Astrocyte of the spinal cord (primary cell): ENCODE measurements at regions not wholly inside any gene's neighbourhood (a gene's known extent, or its start where the extent isn't known, plus 50 kb on each side); places are given as distances from the start of the nearest gene placed in this dataset.

Source experiments
- DNase-seq: peaks from one replicate; pipeline ENCODE4 v3.0.0; 2011; ENCODE audit warnings: low read depth, low spot score
- H3K4me3 ChIP-seq: 2 replicates; pipeline ENCODE4 v1.5.1; 2011; ENCODE audit warnings: low read depth, mild to moderate bottlenecking, low read length, moderate library complexity
- in situ Hi-C: cut with HindIII; loops from 2 replicates; pipeline ENCODE4 v1.10.0; 2017; ENCODE audit warnings: low sequenced_read_pairs
- TF ChIP-seq, protein P1 (sequence below): IDR thresholded peaks from 2 replicates; pipeline ENCODE4 v1.5.1; 2012; ENCODE audit warnings: low read depth, mild to moderate bottlenecking, low read length, inconsistent platforms

DNA sequence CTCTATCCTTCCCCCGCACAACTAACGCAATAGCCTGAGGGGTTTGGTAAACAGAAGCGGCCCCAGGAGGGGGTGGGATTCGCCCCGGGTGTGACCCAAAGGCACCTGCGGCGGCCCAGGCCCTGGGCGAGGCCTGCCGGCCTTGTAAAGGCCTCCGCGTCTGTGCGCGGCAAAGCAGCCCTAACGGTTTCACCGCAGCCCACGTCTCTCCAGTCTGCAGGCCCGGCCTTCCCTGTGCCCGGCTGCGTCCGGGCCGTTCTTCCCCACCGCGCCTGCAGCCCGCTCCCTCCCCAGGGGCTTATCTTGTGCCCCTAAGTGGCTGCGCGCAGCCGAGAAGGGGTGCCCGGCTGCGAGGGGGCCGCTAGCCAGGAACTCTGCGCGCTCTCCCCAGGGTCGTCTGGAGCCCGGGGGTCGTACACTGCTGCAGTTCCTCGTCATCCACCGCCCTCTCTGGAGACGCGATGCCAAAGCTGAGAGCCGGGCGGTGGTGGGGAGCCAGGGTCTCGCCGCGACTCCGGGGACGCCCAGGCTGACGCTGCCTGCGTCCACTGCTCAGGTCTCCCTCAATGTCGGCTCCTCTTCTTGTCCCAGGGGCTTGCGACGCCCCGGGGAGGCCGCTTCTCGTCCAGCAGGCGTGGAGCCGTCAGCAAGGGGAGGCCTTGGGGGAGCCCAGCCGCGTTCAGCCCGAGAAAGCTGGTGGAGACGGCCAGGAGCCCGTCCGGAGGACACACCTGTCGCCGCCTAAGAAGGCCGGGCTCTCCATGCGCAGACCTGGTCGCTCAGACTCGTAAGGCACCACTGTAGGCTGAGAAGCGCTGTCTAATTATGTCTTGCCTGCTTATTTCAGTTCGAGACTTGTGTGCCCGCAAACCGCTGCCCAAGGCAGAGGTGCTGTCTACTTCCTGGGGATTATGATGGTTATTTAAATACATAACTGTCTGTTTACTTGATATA lies 132.3 kb downstream of the SPAG6 start:
- in situ Hi-C loops = no loop called here
- no peak overlapping the region for H3K4me3 ChIP-seq
- no peak for DNase-seq
- TF ChIP-seq, protein P1, sequence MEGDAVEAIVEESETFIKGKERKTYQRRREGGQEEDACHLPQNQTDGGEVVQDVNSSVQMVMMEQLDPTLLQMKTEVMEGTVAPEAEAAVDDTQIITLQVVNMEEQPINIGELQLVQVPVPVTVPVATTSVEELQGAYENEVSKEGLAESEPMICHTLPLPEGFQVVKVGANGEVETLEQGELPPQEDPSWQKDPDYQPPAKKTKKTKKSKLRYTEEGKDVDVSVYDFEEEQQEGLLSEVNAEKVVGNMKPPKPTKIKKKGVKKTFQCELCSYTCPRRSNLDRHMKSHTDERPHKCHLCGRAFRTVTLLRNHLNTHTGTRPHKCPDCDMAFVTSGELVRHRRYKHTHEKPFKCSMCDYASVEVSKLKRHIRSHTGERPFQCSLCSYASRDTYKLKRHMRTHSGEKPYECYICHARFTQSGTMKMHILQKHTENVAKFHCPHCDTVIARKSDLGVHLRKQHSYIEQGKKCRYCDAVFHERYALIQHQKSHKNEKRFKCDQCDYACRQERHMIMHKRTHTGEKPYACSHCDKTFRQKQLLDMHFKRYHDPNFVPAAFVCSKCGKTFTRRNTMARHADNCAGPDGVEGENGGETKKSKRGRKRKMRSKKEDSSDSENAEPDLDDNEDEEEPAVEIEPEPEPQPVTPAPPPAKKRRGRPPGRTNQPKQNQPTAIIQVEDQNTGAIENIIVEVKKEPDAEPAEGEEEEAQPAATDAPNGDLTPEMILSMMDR = no peak

GRCh38 chr10:22478555-22479334 lies 133.4 kb downstream of the SPAG6 start:
- DNase-seq = no peak
- in situ Hi-C loops = no loop called here
- TF ChIP-seq, protein P1 = no peak
- no peak overlapping the region for H3K4me3 ChIP-seq

GRCh38 chr10:22479419-22479818 lies 134.1 kb downstream of the SPAG6 start:
- in situ Hi-C loops = no loop called here
- TF ChIP-seq, protein P1 = no peak
- DNase-seq = no peak
- H3K4me3 ChIP-seq = no peak overlapping the region

DNA sequence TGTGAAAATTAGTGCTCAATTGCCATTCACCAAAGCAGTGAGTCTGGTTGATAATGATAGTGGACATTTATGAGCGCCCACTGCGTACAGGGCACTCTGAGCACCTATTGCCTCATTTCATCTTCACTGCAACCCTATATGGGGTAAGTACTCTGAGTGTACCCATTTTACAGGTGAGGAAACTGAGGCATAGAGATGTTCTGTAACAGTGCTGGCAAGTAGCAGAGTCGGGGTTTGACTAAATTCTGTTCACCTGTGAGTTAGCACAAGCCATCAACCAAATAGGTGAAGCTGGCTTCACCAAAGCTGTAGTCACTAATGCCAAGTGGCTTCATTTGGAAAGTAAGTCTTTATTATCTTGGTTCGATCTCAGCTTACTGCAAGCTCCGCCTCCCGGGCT lies 135.8 kb downstream of the SPAG6 start:
- H3K4me3 ChIP-seq = no peak overlapping the region
- TF ChIP-seq, protein P1 = no peak

GRCh38 chr10:22481687-22482539 lies 136.6 kb downstream of the SPAG6 start:
- no peak for DNase-seq
- TF ChIP-seq, protein P1 = no peak

More for the DNA sequence above, 135.8 kb downstream of the SPAG6 start:
- no peak for DNase-seq
- in situ Hi-C loops = no loop called here

GRCh38 chr10:22483132-22483531 lies 137.8 kb downstream of the SPAG6 start:
- in situ Hi-C loops = no loop called here
- no peak overlapping the region for H3K4me3 ChIP-seq
- DNase-seq = no peak
- TF ChIP-seq, protein P1 = no peak

More at GRCh38 chr10:22481687-22482539, 136.6 kb downstream of the SPAG6 start:
- in situ Hi-C loops = no loop called here
- no peak overlapping the region for H3K4me3 ChIP-seq
